HG02763 (cell line): ENCODE measurements at regions not wholly inside any gene's neighbourhood (a gene's known extent, or its start where the extent isn't known, plus 50 kb on each side); places are given as distances from the start of the nearest gene placed in this dataset.
"Not testable (repeated sequence)": the region's sequence is repeated elsewhere in the genome, so short reads cannot be mapped to it uniquely, and the experiment has no call there.

Experiments
- ATAC-seq: cut with Tn5 transposase; IDR thresholded peaks from one replicate; pipeline ENCODE4 v1.9.1; 2021; ENCODE audit warnings: mild to moderate bottlenecking, moderate library complexity; ENCODE audit not compliant: unreplicated experiment

- ATAC-seq, result no peak
These were observed 340.5 kb upstream of the SYNCRIP start for GRCh38 chr6:85983032-85983659.

- no peak for ATAC-seq
These were observed 335.0 kb upstream of the SYNCRIP start for GRCh38 chr6:85977661-85978060.

GRCh38 chr6:85975957-85976356, 333.3 kb upstream of the SYNCRIP start:
- ATAC-seq, result peak; percentile 67

GRCh38 chr6:85971238-85971637, 328.6 kb upstream of the SYNCRIP start:
- ATAC-seq, result no peak

GRCh38 chr6:85966828-85967227, 324.1 kb upstream of the SYNCRIP start:
- ATAC-seq, result no peak

- no peak for ATAC-seq
These were observed 319.1 kb upstream of the SYNCRIP start for GRCh38 chr6:85961746-85962145.

GRCh38 chr6:85961125-85961524, 318.4 kb upstream of the SYNCRIP start:
- ATAC-seq, result no peak

- no peak for ATAC-seq
These were observed 305.8 kb upstream of the SYNCRIP start for GRCh38 chr6:85948481-85948880.

GRCh38 chr6:85945459-85946185, 302.9 kb upstream of the SYNCRIP start:
- ATAC-seq, result no peak

- ATAC-seq, result no peak
These were observed 302.1 kb upstream of the SYNCRIP start for GRCh38 chr6:85944776-85945175.

- ATAC-seq, result no peak
These were observed 300.2 kb upstream of the SYNCRIP start for GRCh38 chr6:85942844-85943243.

GRCh38 chr6:85936916-85937315, 294.2 kb upstream of the SYNCRIP start:
- ATAC-seq, result no peak

- peak; percentile 82 for ATAC-seq
These were observed 280.3 kb upstream of the SYNCRIP start for GRCh38 chr6:85923013-85923430.

GRCh38 chr6:85920782-85921181, 278.1 kb upstream of the SYNCRIP start:
- no peak for ATAC-seq

- ATAC-seq, result no peak
These were observed 274.8 kb upstream of the SYNCRIP start for GRCh38 chr6:85917522-85917921.

GRCh38 chr6:85913001-85913400, 270.3 kb upstream of the SYNCRIP start:
- ATAC-seq, result no peak

GRCh38 chr6:85912582-85912981, 269.9 kb upstream of the SYNCRIP start:
- ATAC-seq, result no peak

GRCh38 chr6:85911067-85911466, 268.4 kb upstream of the SYNCRIP start:
- no peak for ATAC-seq

GRCh38 chr6:85908120-85908519, 265.4 kb upstream of the SYNCRIP start:
- not testable (repeated sequence) for ATAC-seq

GRCh38 chr6:85892346-85892745, 249.7 kb upstream of the SYNCRIP start:
- ATAC-seq, result no peak

- ATAC-seq, result no peak
These were observed 244.8 kb upstream of the SYNCRIP start for GRCh38 chr6:85887461-85887860.

GRCh38 chr6:85868685-85869084, 226.0 kb upstream of the SYNCRIP start:
- ATAC-seq, result no peak

GRCh38 chr6:85867595-85867994, 224.9 kb upstream of the SYNCRIP start:
- ATAC-seq, result no peak
